ENCODE measurements at regions not wholly inside any gene's neighbourhood (a gene's known extent, or its start where the extent isn't known, plus 50 kb on each side); places are given as distances from the start of the nearest gene placed in this dataset.

- TF ChIP-seq POLR2A (IDR thresholded peaks at IDR 0.05): no peak
- TF ChIP-seq, protein P1, sequence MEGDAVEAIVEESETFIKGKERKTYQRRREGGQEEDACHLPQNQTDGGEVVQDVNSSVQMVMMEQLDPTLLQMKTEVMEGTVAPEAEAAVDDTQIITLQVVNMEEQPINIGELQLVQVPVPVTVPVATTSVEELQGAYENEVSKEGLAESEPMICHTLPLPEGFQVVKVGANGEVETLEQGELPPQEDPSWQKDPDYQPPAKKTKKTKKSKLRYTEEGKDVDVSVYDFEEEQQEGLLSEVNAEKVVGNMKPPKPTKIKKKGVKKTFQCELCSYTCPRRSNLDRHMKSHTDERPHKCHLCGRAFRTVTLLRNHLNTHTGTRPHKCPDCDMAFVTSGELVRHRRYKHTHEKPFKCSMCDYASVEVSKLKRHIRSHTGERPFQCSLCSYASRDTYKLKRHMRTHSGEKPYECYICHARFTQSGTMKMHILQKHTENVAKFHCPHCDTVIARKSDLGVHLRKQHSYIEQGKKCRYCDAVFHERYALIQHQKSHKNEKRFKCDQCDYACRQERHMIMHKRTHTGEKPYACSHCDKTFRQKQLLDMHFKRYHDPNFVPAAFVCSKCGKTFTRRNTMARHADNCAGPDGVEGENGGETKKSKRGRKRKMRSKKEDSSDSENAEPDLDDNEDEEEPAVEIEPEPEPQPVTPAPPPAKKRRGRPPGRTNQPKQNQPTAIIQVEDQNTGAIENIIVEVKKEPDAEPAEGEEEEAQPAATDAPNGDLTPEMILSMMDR (IDR thresholded peaks at IDR 0.05): no peak
These were observed 714.0 kb upstream of the ID2 start for GRCh38 chr2:7967707-7968405.

Data from heart left ventricle (tissue), 13 donors.